ENCODE measurements at regions not wholly inside any gene's neighbourhood (a gene's known extent, or its start where the extent isn't known, plus 50 kb on each side); places are given as distances from the start of the nearest gene placed in this dataset.

DNA sequence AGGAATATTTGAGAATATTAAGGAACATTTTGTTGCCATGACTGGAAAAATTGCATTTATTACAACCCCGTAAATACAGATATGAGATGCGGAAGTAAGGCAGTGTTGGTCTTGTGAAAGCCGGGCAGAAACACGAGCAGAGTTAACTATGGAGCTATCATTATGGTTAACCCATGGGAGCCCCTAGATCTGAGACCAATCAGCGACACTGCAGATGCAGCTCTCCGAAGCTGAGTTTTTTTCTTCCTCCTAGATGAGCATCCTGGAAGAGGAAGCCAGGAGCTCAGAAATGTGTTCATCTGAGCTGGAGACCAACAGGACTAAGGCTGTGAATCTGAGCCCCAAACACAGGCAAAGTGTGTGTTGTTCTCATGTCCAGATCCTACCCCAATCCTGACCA lies 123.0 kb upstream of the KL start:
- TF ChIP-seq FOXP2 (optimal IDR thresholded peaks at IDR 0.05; ENCODE audit: control extremely low read depth, extremely low read length, insufficient read depth) (no peak), POLR2AphosphoS5 (IDR thresholded peaks at IDR 0.05; ENCODE audit: borderline replicate concordance, low read depth, low read length) (no peak), EZH2 (IDR thresholded peaks at IDR 0.05) (no peak)
